HepG2 (cell line): ENCODE measurements at regions not wholly inside any gene's neighbourhood (a gene's known extent, or its start where the extent isn't known, plus 50 kb on each side); places are given as distances from the start of the nearest gene placed in this dataset.

Experiments
- ATAC-seq: fragments of 200-7000 bp; cut with Tn5 transposase; 3 replicates; pipeline ENCODE4 v1.9.1; 2020; ENCODE audit warnings: mild to moderate bottlenecking, moderate library complexity
- BruUV-seq: library from RNA; stranded (reverse); fragments of 400-500 nt; replicated peaks from 2 replicates; lab custom pipeline; 2021; lab: Mats Ljungman, UMichigan
- CTCF ChIA-PET: fragments of 300-600 bp; formaldehyde crosslinking; extraction: SDS; loops from one replicate; lab custom pipeline; 2021; ENCODE audit warnings: low total read pairs, inconsistent platforms, low intra/inter-chr PET ratio; lab: Yijun Ruan, JAX
- POLR2A ChIA-PET: fragments of 350-600 bp; sonication (Branson Sonifier 250); formaldehyde crosslinking; loops from one replicate; lab custom pipeline; 2020; ENCODE audit warnings: antibody characterized with exemption, inconsistent platforms; lab: Yijun Ruan, JAX
- DNase-seq: peaks from one replicate; pipeline ENCODE4 v3.0.0-alpha.2; 2015; ENCODE audit warnings: low spot score
- FAIRE-seq: peaks from 3 replicates; lab custom pipeline; 2011; peaks lifted over from hg19 to GRCh38; lab: Jason Lieb, UNC
- H2AFZ ChIP-seq: one replicate; pipeline ENCODE4 v1.6.1; 2011; ENCODE audit warnings: low read length, inconsistent platforms
- H3K27ac ChIP-seq: fragments of 300-600 bp; 3 replicates; pipeline ENCODE4 v1.8.0; 2011; ENCODE audit warnings: mixed run types, mild to moderate bottlenecking, mixed read lengths, low read length, inconsistent platforms; ENCODE audit not compliant: insufficient read depth; ENCODE audit errors: extremely low read length
- H3K27me3 ChIP-seq, 2 experiments: fragments of 200-600 bp in 1 of 2; 2 replicates in 1 of 2; 3 replicates in 1 of 2; pipeline versions ENCODE4 v1.6.0 to v1.8.0; 2011; ENCODE audit warnings: low read length in 2 of 2, mild to moderate bottlenecking in 2 of 2, moderate library complexity in 2 of 2, inconsistent platforms in 1 of 2; ENCODE audit not compliant: insufficient read depth in 2 of 2, control insufficient read depth in 1 of 2
- H3K36me3 ChIP-seq, 2 experiments: fragments of 200-600 bp in 1 of 2; replicated peaks in 1 of 2; 2 replicates in 1 of 2; 3 replicates in 1 of 2; pipeline versions ENCODE4 v1.5.1 to v1.8.0; 2011; ENCODE audit warnings: low read length in 2 of 2, inconsistent platforms in 1 of 2; ENCODE audit not compliant: insufficient read depth in 2 of 2, control insufficient read depth in 1 of 2
- H3K4me1 ChIP-seq: 2 replicates; pipeline ENCODE4 v1.5.1; 2012; ENCODE audit warnings: low read length, inconsistent platforms; ENCODE audit not compliant: insufficient read depth
- H3K4me2 ChIP-seq: 2 replicates; pipeline ENCODE4 v1.6.0; 2011; ENCODE audit warnings: low read depth, low read length, inconsistent platforms
- H3K4me3 ChIP-seq, 3 experiments: fragments of 200-600 bp in 1 of 3; sonication (generic), shearing (Covaris generic) in 1 of 3; replicated peaks in 1 of 3; 2 replicates each; pipeline ENCODE4 v1.5.1; 2011 to 2016; ENCODE audit warnings: low read length in 3 of 3, inconsistent platforms in 2 of 3, low read depth in 2 of 3, mild to moderate bottlenecking in 2 of 3, control low read depth in 1 of 3, mixed read lengths in 1 of 3; ENCODE audit not compliant: insufficient read depth in 1 of 3
- H3K79me2 ChIP-seq: one replicate; pipeline ENCODE4 v1.6.1; 2011; ENCODE audit warnings: low read length, inconsistent platforms; ENCODE audit not compliant: insufficient read depth
- H3K9ac ChIP-seq: 2 replicates; pipeline ENCODE4 v1.6.0; 2011; ENCODE audit warnings: mild to moderate bottlenecking, low read depth, low read length, inconsistent platforms; ENCODE audit not compliant: insufficient read depth
- H3K9me3 ChIP-seq: 2 replicates; pipeline ENCODE4 v1.5.1; 2012; ENCODE audit warnings: mild to moderate bottlenecking, low read length
- H4K20me1 ChIP-seq: 2 replicates; pipeline ENCODE4 v1.6.0; 2011; ENCODE audit warnings: inconsistent platforms, mild to moderate bottlenecking, low read length, moderate library complexity; ENCODE audit not compliant: insufficient read depth
- CTCF ChIP-seq: sonication (generic); formaldehyde crosslinking; IDR thresholded peaks from 2 replicates; pipeline ENCODE4 v1.5.0; 2020; ENCODE audit warnings: mild to moderate bottlenecking, missing genetic modification reagents, moderate library complexity
- ZBTB44 ChIP-seq: sonication (generic); formaldehyde crosslinking; IDR thresholded peaks from 2 replicates; pipeline ENCODE4 v1.4.0; 2020; ENCODE audit warnings: missing genetic modification reagents
- ZNF160 ChIP-seq: sonication (generic); formaldehyde crosslinking; IDR thresholded peaks from 2 replicates; pipeline ENCODE4 v1.8.0; 2022; ENCODE audit warnings: mild to moderate bottlenecking, inconsistent platforms, missing genetic modification reagents
- ZNF431 ChIP-seq: sonication (generic); formaldehyde crosslinking; IDR thresholded peaks from 2 replicates; pipeline ENCODE4 v1.9.0; 2022; ENCODE audit warnings: missing genetic modification reagents, low read depth, mild to moderate bottlenecking, borderline replicate concordance
- ZNF468 ChIP-seq: sonication (generic); formaldehyde crosslinking; IDR thresholded peaks from 2 replicates; pipeline ENCODE4 v1.8.0; 2022; ENCODE audit warnings: mild to moderate bottlenecking, moderate library complexity, missing genetic modification reagents
- ZNF563 ChIP-seq: sonication (generic); formaldehyde crosslinking; IDR thresholded peaks from 2 replicates; pipeline ENCODE4 v1.8.0; 2022; ENCODE audit warnings: mild to moderate bottlenecking, moderate library complexity, missing genetic modification reagents
- ZNF790 ChIP-seq: sonication (generic); formaldehyde crosslinking; IDR thresholded peaks from 2 replicates; pipeline ENCODE4 v1.8.0; 2022; ENCODE audit warnings: missing genetic modification reagents, mild to moderate bottlenecking, borderline replicate concordance
- WGBS: methylation state at CpG from one replicate; pipeline ENCODE4 v1.1.6; 2017; ENCODE audit warnings: low lambda C conversion rate; 5-methylcytosine and 5-hydroxymethylcytosine counted together
- in situ Hi-C: cut with HindIII; loops from 2 replicates; pipeline ENCODE4 v1.10.0; 2017; ENCODE audit warnings: low pct_unique_long_range_greater_than_20kb; ENCODE audit not compliant: extremely low pct_ligation_motif_present
- intact Hi-C: fragments of 100-400 bp; cut with micrococcal nuclease; formaldehyde crosslinking; loops from one replicate; pipeline ENCODE4 v1.10.0; 2022; ENCODE audit not compliant: unreplicated experiment

GRCh38 chr13:34466301-34466700, 475.8 kb upstream of the NBEA start:
- no TSS peak for BruUV-seq
- TF ChIP-seq CTCF, result no peak
- TF ChIP-seq ZNF160, result no peak
- TF ChIP-seq ZNF790 (CRISPR knock-in tag), result no peak
- no peak for TF ChIP-seq ZBTB44
- TF ChIP-seq ZNF468 (CRISPR knock-in tag), result no peak
- no peak for TF ChIP-seq ZNF563 (CRISPR knock-in tag)
- TF ChIP-seq ZNF431, result no peak
- no peaks in the 10 kb centered on the region for H3K79me2 ChIP-seq
- H3K9ac ChIP-seq, result no peak overlapping the region
- in situ Hi-C loops, result no loop called here
- intact Hi-C loops, result no loop called here
- no peak overlapping the region for H3K4me3 ChIP-seq
- H3K27ac ChIP-seq, result no peak overlapping the region
- H3K4me2 ChIP-seq, result no peak overlapping the region
- ChIA-PET CTCF (no interaction called here), POLR2A (no interaction called here)
- no peak for FAIRE-seq
- no peak for ATAC-seq
- DNase-seq, result no peak
- no peak overlapping the region for H2AFZ ChIP-seq
- 0% methylated on average over 3 of the region's 3 CpGs for WGBS
- H3K9me3 ChIP-seq, result no peaks in the 10 kb centered on the region
- 0 out of 5 replicates have a peak, but pooled peaks cover 0 to 3% of the 10 kb centered on the region in 2 experiments for H3K27me3 ChIP-seq
- H3K4me1 ChIP-seq, result no peaks in the 10 kb centered on the region
- no peaks in the 10 kb centered on the region for H3K36me3 ChIP-seq
- no peaks in the 10 kb centered on the region for H4K20me1 ChIP-seq
